ENCODE measurements at regions not wholly inside any gene's neighbourhood (a gene's known extent, or its start where the extent isn't known, plus 50 kb on each side); places are given as distances from the start of the nearest gene placed in this dataset.
"Not testable (repeated sequence)": the region's sequence is repeated elsewhere in the genome, so short reads cannot be mapped to it uniquely, and the experiment has no call there.

DNA sequence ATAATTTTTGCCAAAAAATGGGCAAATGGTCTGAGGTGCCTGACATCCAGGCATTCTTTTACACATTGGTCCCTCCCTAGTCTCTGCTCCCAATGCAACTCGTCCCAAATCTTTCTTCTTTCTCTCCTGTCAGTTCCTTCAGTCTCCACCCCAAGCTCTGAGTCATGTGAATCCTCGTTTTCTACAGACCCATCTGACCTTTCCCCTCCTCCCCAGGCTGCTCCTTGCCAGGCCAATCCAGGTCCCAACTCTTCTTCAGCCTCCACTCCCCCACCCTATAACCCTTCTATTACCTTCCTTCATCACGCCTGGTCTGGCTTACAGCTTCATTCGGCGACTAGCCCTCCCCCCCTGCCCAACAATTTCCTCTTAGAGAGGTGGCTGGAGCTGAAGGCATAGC is 55.3 kb downstream of the BBS10 start:
- POLR2A ChIA-PET: not testable (repeated sequence)

DNA sequence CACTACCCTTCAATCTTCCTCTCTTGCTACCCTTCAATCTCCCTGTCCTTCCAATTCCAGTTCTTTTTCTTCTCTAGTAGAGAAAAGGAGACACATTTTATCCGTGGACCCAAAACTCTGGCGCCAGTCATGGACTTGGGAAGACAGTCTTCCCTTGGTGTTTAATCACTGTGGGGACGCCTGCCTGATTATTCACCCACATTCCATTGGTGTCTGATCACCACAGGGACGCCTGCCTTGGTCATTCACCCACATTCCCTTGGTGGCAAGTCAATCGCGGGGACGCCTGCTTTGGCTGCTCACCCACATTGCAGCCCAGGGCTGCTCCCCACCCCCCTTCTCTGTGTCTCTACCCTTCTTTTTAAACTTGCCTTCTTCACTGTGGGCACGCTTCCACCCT is 55.9 kb downstream of the BBS10 start:
- H3K27ac Mint-ChIP-seq; ATAC-seq; H3K4me3 Mint-ChIP-seq; CTCF ChIA-PET; H3K36me3 Mint-ChIP-seq (ENCODE audit: low read depth); DNase-seq; H3K9me3 Mint-ChIP-seq (ENCODE audit: insufficient read depth); H3K4me1 Mint-ChIP-seq (ENCODE audit: low read depth); POLR2A ChIA-PET: not testable (repeated sequence)
- H3K27me3 Mint-ChIP-seq (ENCODE audit: low read depth): peaks cover 10% of the 10 kb centered on the region

More for the DNA sequence above, 55.3 kb downstream of the BBS10 start:
- H3K4me3 Mint-ChIP-seq; H3K36me3 Mint-ChIP-seq (ENCODE audit: low read depth); H3K4me1 Mint-ChIP-seq (ENCODE audit: low read depth); H3K27me3 Mint-ChIP-seq (ENCODE audit: low read depth); CTCF ChIA-PET; H3K9me3 Mint-ChIP-seq (ENCODE audit: insufficient read depth); DNase-seq; ATAC-seq; H3K27ac Mint-ChIP-seq: not testable (repeated sequence)

DNA sequence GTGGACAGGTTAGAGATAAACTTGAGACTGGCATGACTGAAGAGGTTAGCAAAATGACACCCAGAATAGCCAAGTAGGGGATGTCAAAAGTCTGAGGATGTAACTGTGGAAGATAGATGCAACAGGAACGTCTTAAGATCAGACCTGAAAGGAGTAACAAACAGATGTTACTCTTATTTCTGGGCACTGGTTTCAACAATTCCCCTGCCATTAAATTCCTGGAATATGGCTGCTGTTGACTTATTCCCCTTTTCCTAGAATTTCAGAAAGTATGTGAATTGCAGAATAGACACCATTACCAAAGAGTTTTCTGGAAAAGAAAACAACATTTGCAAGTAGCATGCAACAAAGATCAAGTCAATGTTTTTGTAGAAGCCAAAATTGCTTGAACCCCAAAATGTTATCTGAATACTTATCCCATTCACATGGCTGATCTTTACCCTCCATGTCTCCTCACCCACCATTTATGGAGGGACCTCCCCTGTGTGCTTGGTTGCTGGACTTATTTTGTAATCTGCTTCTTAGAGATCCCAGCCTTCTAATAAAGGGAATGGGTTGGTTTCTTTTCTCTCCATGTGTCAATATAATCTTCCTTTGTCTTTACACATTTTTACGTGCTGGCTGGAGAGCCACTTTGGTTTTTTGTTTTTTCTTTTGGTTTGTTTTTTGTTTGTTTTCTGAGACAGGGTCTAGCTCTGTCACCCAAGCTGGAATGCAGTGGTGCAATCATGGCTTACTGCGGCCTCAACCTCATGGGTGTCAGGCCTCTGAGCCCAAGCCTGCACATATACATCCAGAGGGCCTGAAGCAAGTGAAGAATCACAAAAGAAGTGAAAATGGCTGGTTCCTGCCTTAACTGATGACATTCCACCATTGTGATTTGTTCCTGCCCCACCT is 57.0 kb downstream of the BBS10 start:
- POLR2A ChIA-PET: no interaction called here
- CTCF ChIA-PET: no interaction called here
- H3K27ac Mint-ChIP-seq: no peak overlapping the region
- H3K9me3 Mint-ChIP-seq (ENCODE audit: insufficient read depth): no peaks in the 10 kb centered on the region
- peaks cover 14% of the 10 kb centered on the region for H3K27me3 Mint-ChIP-seq (ENCODE audit: low read depth)
- H3K4me3 Mint-ChIP-seq: no peak overlapping the region
- ATAC-seq: no peak
- H3K4me1 Mint-ChIP-seq (ENCODE audit: low read depth): no peaks in the 10 kb centered on the region
- H3K36me3 Mint-ChIP-seq (ENCODE audit: low read depth): no peaks in the 10 kb centered on the region
- no peak for DNase-seq

DNA sequence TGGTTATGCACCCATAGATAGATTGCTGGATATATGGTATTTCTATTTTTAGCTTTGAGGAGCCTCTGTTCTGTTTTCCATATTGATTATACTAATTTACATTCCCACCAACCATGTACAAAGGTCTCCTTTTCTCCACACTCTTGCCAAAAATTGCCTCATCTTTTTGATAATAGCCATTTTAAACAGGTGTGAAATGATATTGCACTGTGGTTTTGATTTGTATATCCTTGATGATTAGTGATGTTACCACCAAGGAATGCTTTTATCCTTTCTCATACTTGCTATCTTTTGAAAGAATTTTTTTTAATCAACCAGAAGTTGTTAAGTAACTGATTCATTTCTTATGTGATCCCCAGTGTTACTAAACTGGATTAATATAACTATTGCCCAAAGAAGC is 60.0 kb downstream of the BBS10 start:
- DNase-seq (no peak), ATAC-seq (no peak)
- ChIA-PET POLR2A (no interaction called here), CTCF (no interaction called here)
- Mint-ChIP-seq H3K4me3 (no peak overlapping the region), H3K36me3 (ENCODE audit: low read depth) (no peaks in the 10 kb centered on the region), H3K4me1 (ENCODE audit: low read depth) (no peaks in the 10 kb centered on the region), H3K27ac (no peak overlapping the region), H3K27me3 (ENCODE audit: low read depth) (peaks cover 18% of the 10 kb centered on the region), H3K9me3 (ENCODE audit: insufficient read depth) (no peaks in the 10 kb centered on the region)

DNA sequence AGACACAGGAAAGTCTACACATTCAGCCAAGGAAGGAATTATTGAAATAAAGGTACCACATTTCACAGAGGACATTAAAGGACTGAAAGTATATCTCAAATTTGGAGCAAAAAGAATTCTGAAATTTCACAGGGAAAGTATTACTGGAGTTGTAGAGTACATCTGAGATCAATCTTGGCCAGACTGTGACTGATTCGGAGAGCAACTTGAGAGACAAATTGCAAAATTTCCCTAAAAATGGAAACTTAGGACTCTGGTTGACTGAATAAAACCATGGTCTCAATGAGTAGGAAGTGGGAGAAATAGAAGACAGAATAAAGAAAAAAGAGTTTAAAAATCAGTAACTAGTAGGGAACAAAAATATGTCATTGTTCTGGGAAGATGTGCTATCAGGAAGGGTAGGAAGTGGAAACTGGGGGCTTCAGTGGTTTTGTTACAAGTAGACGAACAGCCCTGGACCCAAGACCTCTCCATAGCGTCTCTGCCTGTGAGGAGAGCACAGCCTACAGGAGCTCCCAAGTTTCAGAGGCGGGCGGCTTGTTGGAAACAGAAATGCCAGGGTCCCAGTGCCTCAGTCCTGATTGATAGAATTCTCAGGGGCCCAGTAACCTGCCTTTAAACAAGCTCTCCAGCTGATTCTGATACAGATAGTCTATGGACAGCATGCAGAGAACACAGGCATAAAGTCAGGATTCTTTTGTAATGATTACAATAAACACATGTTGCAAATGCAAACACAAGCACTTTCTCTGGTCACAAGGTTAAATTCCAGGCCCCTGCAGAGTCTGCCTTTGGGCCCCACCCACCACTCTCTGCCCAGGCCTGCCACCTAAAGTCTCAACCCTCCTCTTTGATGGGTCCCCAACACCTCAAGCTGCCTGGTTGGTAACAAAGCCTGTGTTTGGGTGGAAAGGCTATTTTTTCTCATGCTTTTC is 63.1 kb downstream of the BBS10 start:
- CTCF ChIA-PET: no interaction called here
- Mint-ChIP-seq H3K9me3 (ENCODE audit: insufficient read depth) (no peaks in the 10 kb centered on the region), H3K4me3 (no peak overlapping the region), H3K27me3 (ENCODE audit: low read depth) (peaks cover 20% of the 10 kb centered on the region), H3K4me1 (ENCODE audit: low read depth) (no peaks in the 10 kb centered on the region), H3K27ac (no peak overlapping the region), H3K36me3 (ENCODE audit: low read depth) (no peaks in the 10 kb centered on the region)
- POLR2A ChIA-PET: no interaction called here
- no peak for DNase-seq
- ATAC-seq: no peak

DNA sequence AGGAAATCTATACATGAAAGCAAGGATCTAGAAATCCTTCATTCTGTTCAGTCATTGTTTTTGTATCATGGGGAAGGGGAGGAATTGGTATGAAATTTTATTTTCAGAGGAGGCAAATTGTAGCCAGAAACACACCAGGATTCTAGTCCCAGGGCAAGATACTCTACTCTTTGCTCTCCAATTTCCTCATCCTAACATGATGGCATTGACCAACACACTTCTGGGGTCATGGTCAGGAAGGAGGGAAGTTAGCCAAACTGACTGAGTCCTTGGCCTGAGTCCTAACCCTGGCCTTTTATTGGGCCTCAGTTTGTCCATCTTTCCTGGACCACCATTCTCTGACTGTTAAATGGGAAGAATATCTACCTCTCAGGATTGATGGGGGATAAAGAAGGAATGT is 65.5 kb downstream of the BBS10 start:
- ChIA-PET CTCF (no interaction called here), POLR2A (no interaction called here)
- Mint-ChIP-seq H3K4me3 (no peak overlapping the region), H3K27me3 (ENCODE audit: low read depth) (peaks cover 15% of the 10 kb centered on the region), H3K4me1 (ENCODE audit: low read depth) (no peaks in the 10 kb centered on the region), H3K27ac (no peak overlapping the region), H3K9me3 (ENCODE audit: insufficient read depth) (no peaks in the 10 kb centered on the region), H3K36me3 (ENCODE audit: low read depth) (no peaks in the 10 kb centered on the region)
- ATAC-seq (no peak), DNase-seq (no peak)

DNA sequence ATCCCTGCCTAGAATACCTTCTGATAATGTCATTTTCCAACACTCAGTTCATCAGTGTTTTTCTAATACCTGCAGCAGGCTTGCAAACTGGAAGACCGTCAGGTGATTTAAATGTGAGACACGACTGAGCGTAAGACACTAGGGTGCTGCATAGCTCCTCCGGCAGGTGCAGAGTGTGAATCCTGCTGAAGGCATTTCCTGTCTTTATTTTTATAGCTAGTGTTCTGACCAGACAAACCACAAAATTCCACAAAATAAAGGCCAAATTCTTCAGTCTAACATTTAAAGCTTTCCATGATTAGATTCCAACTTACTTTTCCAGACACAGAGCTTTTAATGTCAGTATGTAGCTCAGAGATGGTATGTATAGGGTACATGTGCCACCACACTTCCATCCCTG is 70.7 kb downstream of the BBS10 start:
- Mint-ChIP-seq H3K27me3 (ENCODE audit: low read depth) (peaks cover 5% of the 10 kb centered on the region), H3K36me3 (ENCODE audit: low read depth) (no peaks in the 10 kb centered on the region), H3K9me3 (ENCODE audit: insufficient read depth) (no peaks in the 10 kb centered on the region), H3K4me1 (ENCODE audit: low read depth) (no peaks in the 10 kb centered on the region), H3K4me3 (no peak overlapping the region), H3K27ac (no peak overlapping the region)
- CTCF ChIA-PET: no interaction called here
- POLR2A ChIA-PET: no interaction called here
- DNase-seq: no peak
- no peak for ATAC-seq

DNA sequence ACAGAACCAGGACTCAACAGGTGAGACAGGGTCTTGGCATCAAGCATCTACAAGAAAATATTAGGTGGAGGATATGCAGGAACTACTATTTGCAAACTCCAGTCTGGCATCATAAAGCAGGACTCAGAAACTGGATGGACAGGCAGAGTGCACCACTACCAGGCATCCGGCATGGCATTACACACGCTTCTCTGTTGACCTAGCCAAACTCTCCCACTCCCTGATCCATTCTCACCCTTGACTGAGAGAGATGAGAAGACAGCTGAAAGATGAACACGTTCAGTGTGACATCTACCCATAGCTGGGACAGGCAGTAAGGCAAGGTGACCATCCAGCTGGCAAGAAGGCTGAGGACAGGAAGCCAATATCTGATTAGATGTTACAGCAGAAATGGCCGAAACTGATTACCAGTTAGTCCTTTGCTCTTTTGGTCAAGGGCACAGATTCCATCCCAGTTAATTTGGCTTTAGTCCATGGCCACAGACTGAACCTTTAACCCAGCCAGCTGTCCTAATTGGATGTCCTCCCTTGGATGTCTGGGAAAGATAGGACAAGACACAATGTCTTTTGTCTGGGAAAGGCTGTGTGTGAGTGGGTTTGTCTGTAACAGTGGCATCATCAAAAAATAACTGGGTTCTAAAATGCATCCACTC is 71.6 kb downstream of the BBS10 start:
- Mint-ChIP-seq H3K9me3 (ENCODE audit: insufficient read depth) (no peaks in the 10 kb centered on the region), H3K4me3 (no peak overlapping the region), H3K36me3 (ENCODE audit: low read depth) (no peaks in the 10 kb centered on the region), H3K27ac (no peak overlapping the region), H3K27me3 (ENCODE audit: low read depth) (peaks cover 2% of the 10 kb centered on the region), H3K4me1 (ENCODE audit: low read depth) (no peaks in the 10 kb centered on the region)
- ChIA-PET CTCF (no interaction called here), POLR2A (no interaction called here)
- no peak for DNase-seq
- no peak for ATAC-seq

DNA sequence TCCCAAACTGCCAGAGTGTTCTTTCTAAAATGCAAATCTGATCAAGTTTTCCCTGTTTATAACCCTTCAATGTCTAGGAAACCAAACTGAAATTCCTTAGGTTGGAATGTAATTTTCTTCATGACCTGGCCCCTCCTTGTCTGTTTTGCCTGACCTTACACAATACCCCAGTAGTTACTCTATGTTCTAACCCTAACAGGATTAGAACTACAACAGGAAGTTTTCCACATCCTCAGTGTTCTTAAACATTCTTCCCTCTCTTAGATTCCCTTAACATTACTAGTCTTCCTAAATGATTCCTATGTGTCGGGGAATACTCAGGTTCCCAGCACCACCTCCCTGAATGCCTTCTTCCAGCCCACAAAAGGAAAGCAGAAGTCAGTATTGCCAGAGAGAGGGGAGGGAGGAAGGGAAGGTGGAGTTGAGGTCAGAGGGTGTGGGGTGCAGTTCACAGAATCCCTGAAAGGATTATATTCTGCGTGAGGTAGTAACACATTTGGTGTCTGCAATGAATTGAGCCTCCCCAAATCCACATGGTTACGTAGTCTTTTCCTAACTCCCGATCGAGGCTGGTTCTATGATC is 72.6 kb downstream of the BBS10 start:
- Mint-ChIP-seq H3K27me3 (ENCODE audit: low read depth) (peaks cover 2% of the 10 kb centered on the region), H3K36me3 (ENCODE audit: low read depth) (no peaks in the 10 kb centered on the region), H3K4me1 (ENCODE audit: low read depth) (no peaks in the 10 kb centered on the region), H3K27ac (no peak overlapping the region), H3K9me3 (ENCODE audit: insufficient read depth) (no peaks in the 10 kb centered on the region), H3K4me3 (no peak overlapping the region)
- ATAC-seq (no peak), DNase-seq (no peak)
- CTCF ChIA-PET: no interaction called here
- POLR2A ChIA-PET: no interaction called here

DNA sequence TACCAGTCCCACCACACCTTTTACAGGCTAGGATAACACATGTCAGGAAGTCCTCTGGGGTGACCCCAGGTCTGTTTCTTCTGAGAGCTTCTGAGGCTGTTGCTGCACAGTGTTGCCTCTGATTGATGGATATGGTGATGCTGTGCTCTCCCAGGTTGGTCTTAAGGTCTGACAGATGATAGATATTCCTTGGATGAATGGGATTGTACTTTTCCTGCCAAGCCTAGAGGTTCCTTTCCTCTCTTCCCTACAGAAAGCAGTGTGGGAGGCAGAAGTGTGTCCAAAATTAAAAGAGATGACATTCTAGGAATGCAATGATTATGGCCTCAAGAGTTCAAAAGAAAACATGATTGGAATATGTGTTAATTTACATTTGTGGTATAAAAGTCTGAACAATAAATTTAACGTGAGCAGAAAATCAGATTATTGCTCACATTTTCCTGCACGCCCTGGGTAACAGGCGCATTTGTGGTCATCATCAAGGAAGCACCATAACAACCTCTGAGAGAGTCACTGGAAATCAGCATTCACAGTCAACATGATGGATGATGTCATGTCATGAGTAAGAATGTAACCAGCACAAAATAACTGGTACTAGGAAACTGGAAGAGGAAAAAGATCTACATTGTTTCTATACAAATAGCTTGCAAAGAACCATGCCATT is 73.7 kb downstream of the BBS10 start:
- no peak overlapping the region for H3K4me3 Mint-ChIP-seq
- DNase-seq (no peak), ATAC-seq (no peak)
- H3K4me1 Mint-ChIP-seq (ENCODE audit: low read depth): no peaks in the 10 kb centered on the region
- POLR2A ChIA-PET: no interaction called here
- peaks cover 2% of the 10 kb centered on the region for H3K27me3 Mint-ChIP-seq (ENCODE audit: low read depth)
- CTCF ChIA-PET: no interaction called here
- no peak overlapping the region for H3K27ac Mint-ChIP-seq
- H3K9me3 Mint-ChIP-seq (ENCODE audit: insufficient read depth): no peaks in the 10 kb centered on the region
- H3K36me3 Mint-ChIP-seq (ENCODE audit: low read depth): no peaks in the 10 kb centered on the region

DNA sequence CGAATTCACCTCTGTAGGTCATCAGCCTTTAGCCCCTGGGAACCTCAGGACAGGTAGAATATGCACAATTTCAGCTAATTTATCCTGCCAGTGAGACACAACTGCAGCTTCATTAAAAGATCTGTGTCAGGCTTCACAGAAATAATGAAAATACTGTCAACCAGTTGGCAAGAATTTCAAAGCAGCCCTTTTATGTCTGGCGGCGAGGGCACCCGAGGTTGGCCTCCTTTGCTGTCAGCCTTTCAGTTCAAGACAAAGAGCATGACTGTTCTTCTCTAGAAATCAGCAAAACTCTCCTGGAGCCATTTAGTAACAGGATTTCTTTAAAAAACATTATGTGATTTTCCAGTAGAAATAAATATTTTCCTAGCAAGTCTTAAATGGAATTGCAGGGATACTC is 75.9 kb downstream of the BBS10 start:
- H3K27me3 Mint-ChIP-seq (ENCODE audit: low read depth): peaks cover 7% of the 10 kb centered on the region
- H3K4me3 Mint-ChIP-seq: no peak overlapping the region
- DNase-seq (no peak), ATAC-seq (no peak)
- no peaks in the 10 kb centered on the region for H3K9me3 Mint-ChIP-seq (ENCODE audit: insufficient read depth)
- H3K36me3 Mint-ChIP-seq (ENCODE audit: low read depth): no peaks in the 10 kb centered on the region
- no peaks in the 10 kb centered on the region for H3K4me1 Mint-ChIP-seq (ENCODE audit: low read depth)
- H3K27ac Mint-ChIP-seq: no peak overlapping the region
- POLR2A ChIA-PET: no interaction called here
- CTCF ChIA-PET: no interaction called here
